BLaER1 treated with 17β-estradiol and CSF1 and Interleukin-3, amounts not matched to agents 10 nM and 100 nM (cell line): ENCODE measurements at regions not wholly inside any gene's neighbourhood (a gene's known extent, or its start where the extent isn't known, plus 50 kb on each side); places are given as distances from the start of the nearest gene placed in this dataset.

Experiments
- H3K27ac ChIP-seq, 11 experiments: shearing (Covaris generic); formaldehyde crosslinking; 2 replicates each; pipeline ENCODE4 v1.8.1; 2022
- H3K27me3 ChIP-seq, 11 experiments: shearing (Covaris generic); formaldehyde crosslinking; 2 replicates each; pipeline ENCODE4 v1.8.1; 2022
- H3K36me3 ChIP-seq, 11 experiments: shearing (Covaris generic); formaldehyde crosslinking; 2 replicates each; pipeline ENCODE4 v1.8.1; 2022
- H3K4me1 ChIP-seq, 10 experiments: shearing (Covaris generic); formaldehyde crosslinking; 2 replicates each; pipeline ENCODE4 v1.8.1; 2022
- H3K4me2 ChIP-seq, 11 experiments: shearing (Covaris generic); formaldehyde crosslinking; 2 replicates each; pipeline ENCODE4 v1.8.1; 2022
- H3K4me3 ChIP-seq, 10 experiments: shearing (Covaris generic); formaldehyde crosslinking; 2 replicates each; pipeline ENCODE4 v1.8.1; 2022
- H3K9ac ChIP-seq, 11 experiments: shearing (Covaris generic); formaldehyde crosslinking; 2 replicates each; pipeline ENCODE4 v1.8.1; 2022
- H3K9me3 ChIP-seq, 11 experiments: shearing (Covaris generic); formaldehyde crosslinking; replicated peaks in 1 of 11; 2 replicates each; pipeline ENCODE4 v1.8.1; 2022
- H4K20me1 ChIP-seq, 11 experiments: shearing (Covaris generic); formaldehyde crosslinking; 2 replicates each; pipeline ENCODE4 v1.8.1; 2022
- Cebpa-rat ChIP-seq, 11 experiments: shearing (Covaris generic); IDR thresholded peaks; 2 replicates each; pipeline ENCODE4 v1.8.1; 2022

GRCh38 chr15:48032911-48033310, 87.9 kb upstream of the SLC24A5 start:
- no peaks in the 10 kb centered on the region for H3K36me3 ChIP-seq
- no peak overlapping the region for H3K4me3 ChIP-seq
- H3K4me2 ChIP-seq = no peak overlapping the region
- no peaks in the 10 kb centered on the region for H3K9me3 ChIP-seq
- H3K27ac ChIP-seq = no peak overlapping the region
- no peaks in the 10 kb centered on the region for H3K27me3 ChIP-seq
- H3K4me1 ChIP-seq = no peaks in the 10 kb centered on the region
- TF ChIP-seq Cebpa-rat (IDR thresholded peaks at IDR 0.05) = no peak
- no peaks in the 10 kb centered on the region for H4K20me1 ChIP-seq
- H3K9ac ChIP-seq = no peak overlapping the region

GRCh38 chr15:48038221-48038620, 82.6 kb upstream of the SLC24A5 start:
- no peaks in the 10 kb centered on the region for H3K36me3 ChIP-seq
- TF ChIP-seq Cebpa-rat (IDR thresholded peaks at IDR 0.05) = no peak
- H3K9ac ChIP-seq = no peak overlapping the region
- H3K4me3 ChIP-seq = no peak overlapping the region
- no peak overlapping the region for H3K27ac ChIP-seq
- H3K4me1 ChIP-seq = no peaks in the 10 kb centered on the region
- no peaks in the 10 kb centered on the region for H4K20me1 ChIP-seq
- H3K27me3 ChIP-seq = no peaks in the 10 kb centered on the region
- H3K4me2 ChIP-seq = no peak overlapping the region
- H3K9me3 ChIP-seq = no peaks in the 10 kb centered on the region

- H3K36me3 ChIP-seq = no peaks in the 10 kb centered on the region
- no peaks in the 10 kb centered on the region for H3K4me1 ChIP-seq
- no peaks in the 10 kb centered on the region for H4K20me1 ChIP-seq
- H3K4me3 ChIP-seq = no peak overlapping the region
- H3K9me3 ChIP-seq = no peaks in the 10 kb centered on the region
- no peak for TF ChIP-seq Cebpa-rat (IDR thresholded peaks at IDR 0.05)
- H3K9ac ChIP-seq = no peak overlapping the region
- no peaks in the 10 kb centered on the region for H3K27me3 ChIP-seq
- no peak overlapping the region for H3K4me2 ChIP-seq
- no peak overlapping the region for H3K27ac ChIP-seq
Observed at GRCh38 chr15:48040166-48040817, 80.5 kb upstream of the SLC24A5 start.

- Histone ChIP-seq H3K9me3 (no peaks in the 10 kb centered on the region), H4K20me1 (no peaks in the 10 kb centered on the region), H3K27ac (no peak overlapping the region), H3K4me2 (no peak overlapping the region), H3K9ac (no peak overlapping the region), H3K27me3 (no peaks in the 10 kb centered on the region), H3K4me1 (no peaks in the 10 kb centered on the region), H3K4me3 (no peak overlapping the region), H3K36me3 (no peaks in the 10 kb centered on the region)
- no peak for TF ChIP-seq Cebpa-rat (IDR thresholded peaks at IDR 0.05)
Observed at GRCh38 chr15:48041454-48041853, 79.3 kb upstream of the SLC24A5 start.

GRCh38 chr15:48046813-48047438, 73.9 kb upstream of the SLC24A5 start:
- no peaks in the 10 kb centered on the region for H3K27me3 ChIP-seq
- H3K4me2 ChIP-seq = no peak overlapping the region
- H3K27ac ChIP-seq = no peak overlapping the region
- no peaks in the 10 kb centered on the region for H3K4me1 ChIP-seq
- TF ChIP-seq Cebpa-rat (IDR thresholded peaks at IDR 0.05) = no peak
- H3K4me3 ChIP-seq = no peak overlapping the region
- no peaks in the 10 kb centered on the region for H3K36me3 ChIP-seq
- H4K20me1 ChIP-seq = no peaks in the 10 kb centered on the region
- H3K9ac ChIP-seq = no peak overlapping the region
- H3K9me3 ChIP-seq = peaks cover 0 to 14% (median 12%) of the 10 kb centered on the region in 11 experiments; a peak in 14 of 22 replicates

GRCh38 chr15:48049736-48050135, 71.1 kb upstream of the SLC24A5 start:
- Histone ChIP-seq H3K4me3 (no peak overlapping the region), H3K27ac (no peak overlapping the region), H3K9me3 (peaks cover 0 to 14% (median 12%) of the 10 kb centered on the region in 11 experiments; a peak in 14 of 22 replicates), H3K27me3 (no peaks in the 10 kb centered on the region), H3K4me2 (no peak overlapping the region), H3K4me1 (no peaks in the 10 kb centered on the region), H3K9ac (no peak overlapping the region), H3K36me3 (no peaks in the 10 kb centered on the region), H4K20me1 (no peaks in the 10 kb centered on the region)
- no peak for TF ChIP-seq Cebpa-rat (IDR thresholded peaks at IDR 0.05)

GRCh38 chr15:48052946-48053345, 67.8 kb upstream of the SLC24A5 start:
- no peak overlapping the region for H3K4me3 ChIP-seq
- H3K4me2 ChIP-seq = no peak overlapping the region

GRCh38 chr15:48058371-48058770, 62.4 kb upstream of the SLC24A5 start:
- H4K20me1 ChIP-seq = no peaks in the 10 kb centered on the region
- peak overlapping the region in 9 of 11 experiments; percentile 6 to 49 (median 30); a peak in 15 of 22 replicates for H3K4me2 ChIP-seq
- H3K4me1 ChIP-seq = peaks cover 0 to 20% (median 17%) of the 10 kb centered on the region in 10 experiments; a peak in 17 of 20 replicates
- peaks cover 0 to 3% (median 0%) of the 10 kb centered on the region in 11 experiments; a peak in 1 of 22 replicates for H3K9me3 ChIP-seq
- H3K4me3 ChIP-seq = no peak overlapping the region
- no peaks in the 10 kb centered on the region for H3K27me3 ChIP-seq
- no peaks in the 10 kb centered on the region for H3K36me3 ChIP-seq
- no peak overlapping the region for H3K9ac ChIP-seq
- no peak for TF ChIP-seq Cebpa-rat (IDR thresholded peaks at IDR 0.05)
- no peak overlapping the region for H3K27ac ChIP-seq

More at GRCh38 chr15:48052946-48053345, 67.8 kb upstream of the SLC24A5 start:
- no peak overlapping the region for H3K9ac ChIP-seq
- H3K4me1 ChIP-seq = peaks cover 0 to 2% (median 0%) of the 10 kb centered on the region in 10 experiments; a peak in 7 of 20 replicates
- no peaks in the 10 kb centered on the region for H3K36me3 ChIP-seq
- no peaks in the 10 kb centered on the region for H3K27me3 ChIP-seq
- H3K27ac ChIP-seq = no peak overlapping the region
- H4K20me1 ChIP-seq = no peaks in the 10 kb centered on the region
- no peak for TF ChIP-seq Cebpa-rat (IDR thresholded peaks at IDR 0.05)
- H3K9me3 ChIP-seq = peaks cover 0 to 15% (median 12%) of the 10 kb centered on the region in 11 experiments; a peak in 14 of 22 replicates

- Histone ChIP-seq H3K4me3 (no peak overlapping the region), H3K27me3 (no peaks in the 10 kb centered on the region), H3K9me3 (peaks cover 0 to 3% (median 0%) of the 10 kb centered on the region in 11 experiments; a peak in 1 of 22 replicates), H4K20me1 (no peaks in the 10 kb centered on the region), H3K4me1 (peaks cover 0 to 20% (median 17%) of the 10 kb centered on the region in 10 experiments; a peak in 17 of 20 replicates), H3K36me3 (no peaks in the 10 kb centered on the region), H3K9ac (no peak overlapping the region), H3K27ac (no peak overlapping the region), H3K4me2 (no peak overlapping the region)
- no peak for TF ChIP-seq Cebpa-rat (IDR thresholded peaks at IDR 0.05)
Observed at GRCh38 chr15:48059791-48060190, 61.0 kb upstream of the SLC24A5 start.
